Middle frontal gyrus (tissue), 1 donor: ENCODE measurements at regions not wholly inside any gene's neighbourhood (a gene's known extent, or its start where the extent isn't known, plus 50 kb on each side); places are given as distances from the start of the nearest gene placed in this dataset.
"Not testable (repeated sequence)": the region's sequence is repeated elsewhere in the genome, so short reads cannot be mapped to it uniquely, and the experiment has no call there.

Experiments used
- DNase-seq: peaks from one replicate; pipeline ENCODE4 v3.0.0-alpha.2; 2015; ENCODE audit warnings: low spot score; ENCODE audit errors: extremely low spot score

GRCh38 chr1:88581703-88582102 lies 102.4 kb upstream of the PKN2 start:
- no peak for DNase-seq

- no peak for DNase-seq
These were observed 90.7 kb upstream of the PKN2 start for GRCh38 chr1:88593358-88593757.

GRCh38 chr1:88595355-88596002 lies 88.6 kb upstream of the PKN2 start:
- no peak for DNase-seq

GRCh38 chr1:88597973-88598372 lies 86.1 kb upstream of the PKN2 start:
- not testable (repeated sequence) for DNase-seq

- DNase-seq: no peak
These were observed 75.7 kb upstream of the PKN2 start for GRCh38 chr1:88608139-88608943.

GRCh38 chr1:88609051-88609450 lies 75.0 kb upstream of the PKN2 start:
- no peak for DNase-seq

- no peak for DNase-seq
These were observed 73.4 kb upstream of the PKN2 start for GRCh38 chr1:88610687-88611086.

- no peak for DNase-seq
These were observed 71.8 kb upstream of the PKN2 start for GRCh38 chr1:88612292-88612691.

GRCh38 chr1:88612773-88613172 lies 71.3 kb upstream of the PKN2 start:
- no peak for DNase-seq

GRCh38 chr1:88618331-88618730 lies 65.7 kb upstream of the PKN2 start:
- DNase-seq: no peak

GRCh38 chr1:88623101-88623500 lies 61.0 kb upstream of the PKN2 start:
- not testable (repeated sequence) for DNase-seq
